Hematopoietic multipotent progenitor cell treated with erythropoietin and hydrocortisone succinate and interleukin-3 and kit ligand, for 17 days (in vitro differentiated cells): ENCODE measurements at regions not wholly inside any gene's neighbourhood (a gene's known extent, or its start where the extent isn't known, plus 50 kb on each side); places are given as distances from the start of the nearest gene placed in this dataset.
"Not testable (repeated sequence)": the region's sequence is repeated elsewhere in the genome, so short reads cannot be mapped to it uniquely, and the experiment has no call there.

Experiments
- DNase-seq: peaks from one replicate; pipeline ENCODE4 v3.0.0-alpha.2; 2015; ENCODE audit warnings: low spot score

DNA sequence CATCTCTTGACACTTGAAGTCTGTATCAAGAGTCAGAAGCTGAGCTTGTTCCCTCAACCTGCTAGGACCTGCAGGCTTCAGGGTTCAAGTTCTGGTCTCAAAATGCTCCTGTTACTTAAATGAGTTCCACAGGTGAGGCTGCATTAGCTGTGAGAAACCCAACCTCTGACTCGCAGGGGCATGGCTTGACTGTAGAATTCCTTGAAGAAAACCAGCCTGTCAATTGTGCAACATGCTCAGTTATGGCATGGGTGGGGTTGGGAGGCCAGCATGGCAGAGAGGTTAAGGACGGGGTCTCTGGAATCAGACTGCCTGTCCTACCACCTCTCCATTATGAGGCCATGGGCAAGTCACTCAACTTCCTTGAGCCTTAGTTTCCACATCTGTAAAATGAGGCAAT, 235.8 kb downstream of the EN1 start:
- no peak for DNase-seq

DNA sequence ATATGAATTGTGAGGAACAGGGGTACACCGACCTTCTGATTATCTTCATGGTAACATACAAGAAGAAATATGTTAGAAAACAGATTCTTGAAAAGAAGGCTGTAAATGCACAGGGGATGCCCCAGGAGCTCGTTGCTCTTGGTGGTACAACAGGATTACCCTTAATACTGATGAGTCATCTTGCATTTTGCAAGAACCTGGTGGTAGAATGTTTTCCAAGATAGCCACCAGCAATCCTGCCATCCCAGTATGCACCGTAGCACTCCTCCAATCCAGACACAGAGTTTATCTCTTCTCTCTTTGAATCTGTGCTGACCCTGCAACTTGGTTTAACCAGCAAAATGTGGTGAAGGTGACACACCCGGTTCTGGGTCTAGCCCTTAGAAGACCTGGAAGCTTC, 238.3 kb downstream of the EN1 start:
- no peak for DNase-seq

DNA sequence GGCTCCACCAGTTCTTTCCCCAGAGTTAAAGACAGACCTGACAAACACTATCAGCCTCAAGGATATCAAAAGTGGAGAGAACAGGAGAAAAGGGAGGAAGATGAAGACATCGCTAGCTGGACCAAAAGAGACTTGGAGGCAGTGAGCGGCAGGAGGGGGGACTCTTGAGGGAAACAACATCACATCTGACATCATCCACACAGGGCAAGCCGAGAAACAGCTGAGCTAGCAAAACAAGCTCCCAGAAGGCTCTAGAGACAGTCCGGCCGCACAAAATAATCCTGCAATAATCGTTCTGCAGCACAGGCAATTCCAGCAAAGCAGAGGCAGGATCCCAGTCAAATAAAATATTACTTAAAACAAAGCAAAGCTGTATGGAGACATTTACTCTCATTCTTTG, 239.8 kb downstream of the EN1 start:
- no peak for DNase-seq

DNA sequence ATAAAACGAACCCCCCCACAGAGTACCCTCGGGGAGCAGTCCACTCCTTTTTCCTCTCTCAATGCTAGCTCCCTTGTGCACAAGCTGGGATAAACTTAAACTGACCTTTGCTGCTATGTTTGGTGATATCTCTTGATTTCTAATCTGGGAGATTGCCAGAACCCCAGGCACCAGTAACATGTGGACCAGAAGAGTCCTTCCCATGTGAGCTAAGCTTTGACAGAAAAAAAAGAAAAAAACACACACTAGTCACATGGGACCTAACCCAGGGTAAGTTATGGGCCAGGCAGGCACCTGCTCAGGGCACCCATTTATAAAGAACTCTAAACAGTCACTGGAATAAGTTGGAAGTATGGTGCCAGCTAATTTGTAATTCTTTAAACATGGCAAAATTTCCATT, 242.6 kb downstream of the EN1 start:
- DNase-seq: no peak

DNA sequence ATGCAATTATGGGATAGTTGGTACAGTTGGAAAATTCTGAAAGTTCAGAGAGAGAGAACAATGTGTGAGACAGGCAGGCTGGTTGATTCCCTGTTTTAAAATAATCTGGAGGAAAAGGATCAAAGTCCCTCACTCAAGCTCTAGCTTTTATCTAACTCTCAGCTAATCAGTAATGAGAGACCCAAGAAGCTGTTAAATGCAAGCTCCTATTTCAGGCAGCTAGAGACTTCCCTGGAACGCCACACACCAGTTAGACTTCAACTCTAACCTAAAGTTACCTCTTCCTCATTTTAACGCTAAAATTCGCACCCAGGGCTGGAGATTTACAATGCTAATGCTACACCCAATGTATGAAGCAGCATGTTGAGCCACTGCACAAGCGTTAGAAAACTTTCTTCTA, 243.1 kb downstream of the EN1 start:
- DNase-seq: no peak

DNA sequence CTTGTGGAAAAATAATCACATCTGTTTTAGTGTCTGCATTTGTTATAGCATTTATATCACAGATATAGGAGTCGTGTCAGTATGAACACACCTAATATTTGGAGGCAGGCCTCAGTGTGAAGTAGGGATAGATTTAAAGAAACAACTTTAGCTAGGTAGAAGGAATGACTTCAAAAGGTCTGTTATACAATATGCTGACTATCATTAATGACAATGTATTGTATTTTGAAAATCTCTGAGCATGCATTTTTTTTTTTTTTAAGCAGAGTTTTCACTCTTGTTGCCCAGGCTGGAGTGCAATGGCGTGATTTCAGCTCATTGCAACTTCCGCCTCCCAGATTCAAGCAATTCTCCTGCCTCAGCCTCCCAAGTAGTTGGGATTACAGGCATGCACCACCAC, 248.3 kb downstream of the EN1 start:
- no peak for DNase-seq

DNA sequence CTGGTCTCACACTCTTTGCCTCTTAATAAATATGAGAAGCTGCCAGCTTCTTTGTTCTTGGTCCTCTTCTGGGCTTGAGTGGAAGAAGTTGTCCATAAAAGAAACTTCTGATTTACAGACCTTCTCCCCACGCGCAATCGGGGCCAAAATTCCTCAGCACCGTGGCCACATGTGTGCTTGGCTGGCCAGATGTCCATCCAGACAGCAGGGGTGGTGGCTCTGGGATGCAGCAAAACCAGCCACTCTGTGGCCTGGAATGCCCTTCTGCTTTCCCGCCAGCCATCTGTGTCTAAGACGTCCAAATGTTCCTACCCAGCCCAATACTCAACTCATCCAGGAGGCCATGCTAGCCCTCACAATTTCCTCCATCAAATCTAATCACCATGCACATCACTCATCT, 250.8 kb downstream of the EN1 start:
- no peak for DNase-seq

DNA sequence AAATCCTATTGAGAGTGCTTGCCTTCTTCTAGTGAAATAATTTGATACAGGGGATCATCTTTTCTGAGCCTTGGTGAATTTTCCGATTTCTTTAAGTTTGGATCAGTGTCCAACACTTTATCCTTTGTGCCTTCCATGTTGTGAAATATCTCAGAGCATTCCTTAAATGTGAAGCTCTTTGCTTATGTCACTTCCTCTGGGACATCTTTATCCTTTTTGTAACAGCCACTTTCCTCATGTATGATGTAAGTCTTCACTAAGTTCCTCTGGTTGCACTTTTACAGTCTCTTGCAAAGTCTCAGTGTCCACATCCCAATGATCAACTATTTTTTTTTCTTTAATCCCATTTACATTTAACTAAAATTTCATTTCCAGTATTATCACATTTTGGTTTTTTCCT, 254.2 kb downstream of the EN1 start:
- no peak for DNase-seq

DNA sequence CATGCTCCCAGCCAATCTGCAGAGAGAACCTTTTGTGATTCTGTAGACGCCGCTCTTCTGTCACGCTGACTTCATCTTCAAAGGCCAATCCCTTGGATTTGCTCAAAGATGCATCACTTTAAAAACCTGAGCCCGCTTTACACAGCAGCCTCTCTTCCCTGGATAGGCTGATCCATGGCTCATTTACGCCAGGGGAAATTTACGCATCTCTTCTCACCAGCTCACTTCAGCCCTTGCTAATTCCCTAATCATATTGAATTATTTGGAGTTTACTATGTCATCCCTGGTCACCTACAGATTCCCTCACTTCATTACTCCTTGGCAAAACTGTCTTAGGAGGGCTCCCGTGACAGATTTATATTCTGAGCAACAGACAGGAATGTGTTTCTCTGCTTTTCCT, 256.2 kb downstream of the EN1 start:
- no peak for DNase-seq

DNA sequence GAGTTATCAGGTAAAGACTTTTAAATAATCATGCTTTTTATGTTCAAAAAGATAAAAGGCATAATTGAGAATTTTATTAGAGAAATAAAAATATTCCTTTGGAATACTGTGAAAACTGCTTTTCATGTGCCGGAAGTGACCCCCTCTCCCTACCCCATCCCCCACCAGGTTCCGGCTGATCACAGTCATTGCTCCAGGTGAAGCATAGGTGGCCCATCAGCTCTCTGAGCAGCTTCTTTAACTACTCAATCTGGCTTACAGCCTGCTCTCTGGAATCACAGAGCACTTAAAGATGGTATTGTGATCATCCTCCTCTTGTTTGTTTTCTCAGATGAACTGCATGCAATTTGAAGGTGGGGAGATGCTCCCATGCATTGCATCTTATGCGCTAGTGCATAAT, 257.7 kb downstream of the EN1 start:
- DNase-seq: no peak

DNA sequence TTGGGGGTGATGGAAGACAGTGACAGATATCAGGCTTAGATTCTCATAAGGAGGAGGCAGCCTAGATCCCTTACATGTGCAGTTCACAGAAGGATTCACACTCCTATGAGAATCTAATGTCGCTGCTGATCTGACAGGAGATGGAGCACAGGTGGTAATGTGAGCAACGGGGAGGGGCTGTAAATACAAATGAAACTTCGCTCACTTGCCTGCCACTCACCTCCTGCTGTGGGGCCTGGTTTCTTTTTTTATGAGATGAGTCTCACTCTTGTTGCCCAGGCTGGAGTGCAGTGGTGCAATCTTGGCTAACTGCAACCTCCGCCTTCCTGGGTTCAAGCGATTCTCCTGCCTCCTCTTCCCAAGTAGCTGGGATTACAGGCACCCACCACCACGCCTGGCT, 258.6 kb downstream of the EN1 start:
- DNase-seq: no peak

DNA sequence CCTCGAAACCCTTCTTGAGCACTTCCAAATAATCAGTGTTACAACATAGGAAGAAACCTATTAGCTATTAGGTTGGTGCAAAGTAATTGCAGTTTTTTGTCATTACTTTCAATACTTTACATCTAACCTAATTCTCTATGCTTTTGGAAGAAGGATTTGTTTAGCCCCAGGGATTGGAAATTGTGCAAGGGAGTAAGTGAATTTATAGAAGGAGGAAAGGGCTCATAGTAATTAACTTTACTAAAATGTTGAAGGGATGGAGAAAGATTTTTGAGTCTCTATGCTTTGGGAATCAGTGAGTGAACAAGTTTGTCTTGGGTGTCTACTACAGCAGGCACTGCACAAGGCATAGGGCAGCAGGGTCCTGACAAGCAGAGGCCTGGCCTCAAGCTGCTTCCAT, 261.1 kb downstream of the EN1 start:
- DNase-seq: no peak

DNA sequence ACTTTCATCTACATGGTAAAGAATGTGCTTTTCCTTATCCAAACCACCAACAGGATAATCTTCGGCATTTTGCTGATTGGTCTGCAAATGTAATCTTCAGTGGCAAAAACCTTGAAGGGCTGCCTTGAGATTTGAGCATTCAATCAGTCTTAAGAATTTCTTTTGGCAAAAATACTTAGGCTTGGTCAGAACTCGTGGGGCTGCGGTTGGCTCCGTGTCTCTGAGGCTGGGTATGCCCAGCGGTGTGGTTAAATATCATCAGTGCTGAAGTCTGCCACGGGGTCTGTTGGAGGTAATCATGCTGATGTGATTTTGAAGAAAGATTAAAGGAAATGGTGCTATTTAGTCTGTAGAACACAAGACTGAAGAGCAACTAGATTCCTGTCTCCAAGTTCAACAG, 262.6 kb downstream of the EN1 start:
- no peak for DNase-seq

DNA sequence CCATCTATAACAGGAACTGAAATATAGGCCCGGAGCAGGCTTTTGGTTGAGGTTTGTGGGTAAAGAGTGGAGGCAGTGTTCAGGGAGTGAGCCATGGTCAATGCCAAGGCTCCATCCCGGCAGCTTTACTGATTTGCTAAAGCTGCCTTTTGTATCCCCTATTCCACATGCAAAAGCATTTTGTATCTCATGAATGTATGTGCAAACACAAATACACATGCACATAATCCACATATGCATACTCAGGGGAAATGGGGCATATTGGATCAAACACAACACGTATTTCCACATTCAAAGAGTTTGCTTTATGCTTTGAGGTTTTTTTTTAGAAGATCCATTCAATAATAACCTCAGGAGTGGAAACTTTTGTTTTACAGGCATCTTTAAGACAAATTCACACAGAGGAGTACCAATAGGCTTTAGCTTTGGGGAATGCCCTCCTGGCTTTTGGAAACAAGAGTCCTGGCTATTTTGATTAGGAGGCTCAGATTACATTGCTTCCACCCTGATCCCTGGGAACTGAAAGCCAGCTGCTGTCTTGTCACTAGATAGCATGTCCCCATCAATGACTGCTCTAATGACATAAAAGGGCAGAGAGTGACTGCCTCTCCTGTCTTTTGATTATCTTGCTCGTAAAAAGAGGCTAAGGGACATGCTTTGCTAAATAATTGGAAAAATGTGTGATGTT, 263.2 kb downstream of the EN1 start:
- DNase-seq: no peak

DNA sequence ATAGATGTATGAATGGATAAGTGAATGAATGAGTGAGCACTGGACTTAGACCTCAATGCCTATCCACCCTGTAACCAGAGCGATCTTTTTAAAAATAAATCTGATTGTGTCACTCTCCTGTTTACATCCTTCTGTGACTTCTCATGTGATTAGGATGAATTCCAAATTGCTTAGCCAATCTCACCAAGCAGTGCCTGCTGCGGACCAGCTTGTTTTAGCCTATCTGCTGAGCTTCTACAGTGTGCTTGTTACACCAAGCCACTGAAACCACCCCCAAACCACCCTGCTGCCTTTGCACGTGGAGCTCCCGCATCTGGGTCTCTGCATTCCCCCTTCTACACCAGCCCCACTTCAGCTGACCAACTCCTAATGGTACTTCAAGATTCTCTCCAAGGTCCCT, 265.4 kb downstream of the EN1 start:
- no peak for DNase-seq

DNA sequence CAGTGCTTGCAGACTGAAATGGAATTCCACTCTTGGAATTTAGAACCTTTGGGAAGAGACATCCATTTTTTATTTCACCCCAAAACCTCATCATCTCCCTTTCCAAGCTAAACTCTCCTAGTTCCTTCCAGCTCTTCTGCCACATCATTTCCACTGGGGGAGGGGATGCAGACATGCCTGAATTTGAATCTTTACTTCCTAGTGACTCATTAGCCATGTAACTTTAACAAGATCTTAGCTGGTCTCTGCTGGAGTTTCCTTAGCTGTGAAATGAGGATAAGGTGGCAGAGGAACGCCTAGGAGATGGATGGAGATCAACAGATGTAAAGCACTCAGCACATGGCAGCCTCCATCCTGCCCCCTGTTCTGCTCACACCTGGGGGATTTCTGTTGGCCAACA, 266.8 kb downstream of the EN1 start:
- no peak for DNase-seq

DNA sequence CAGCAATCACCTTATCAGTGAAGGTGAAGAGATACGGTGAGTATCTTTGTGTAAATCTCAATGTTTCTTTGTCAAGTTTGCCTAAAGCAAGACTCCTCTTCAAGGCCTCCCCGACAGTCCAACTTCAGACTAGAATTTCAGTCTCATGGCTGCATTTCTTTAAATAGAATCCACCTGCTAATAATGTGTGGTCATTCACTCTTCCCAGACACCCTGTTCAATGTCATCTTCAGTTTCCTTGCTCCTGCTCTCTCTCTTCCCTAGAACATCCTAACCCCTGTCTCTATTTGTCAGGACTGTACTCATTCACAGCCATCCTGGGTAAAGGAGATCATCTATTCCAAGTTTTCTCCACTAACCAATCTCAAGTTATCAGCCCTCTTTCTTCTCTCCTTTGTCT, 267.3 kb downstream of the EN1 start:
- no peak for DNase-seq

DNA sequence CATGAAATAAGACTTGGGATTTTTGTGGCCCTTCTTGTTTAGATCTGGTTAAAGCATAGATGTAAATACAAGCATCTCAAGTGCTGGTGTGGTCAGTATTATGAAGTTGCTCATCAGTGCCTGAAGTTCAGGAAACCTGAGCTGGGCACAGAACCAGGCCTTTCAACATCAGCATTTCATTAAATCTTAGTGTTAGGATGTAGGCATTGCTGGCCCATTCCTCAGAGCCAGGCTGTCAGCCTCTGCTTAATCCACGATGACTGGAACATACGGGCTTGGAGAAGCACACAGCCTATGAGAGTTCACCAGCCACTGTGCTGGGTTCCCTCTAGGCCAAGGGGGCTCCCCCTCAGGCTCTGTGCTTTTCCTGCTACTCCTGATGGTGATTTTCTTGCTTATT, 270.2 kb downstream of the EN1 start:
- DNase-seq: no peak

DNA sequence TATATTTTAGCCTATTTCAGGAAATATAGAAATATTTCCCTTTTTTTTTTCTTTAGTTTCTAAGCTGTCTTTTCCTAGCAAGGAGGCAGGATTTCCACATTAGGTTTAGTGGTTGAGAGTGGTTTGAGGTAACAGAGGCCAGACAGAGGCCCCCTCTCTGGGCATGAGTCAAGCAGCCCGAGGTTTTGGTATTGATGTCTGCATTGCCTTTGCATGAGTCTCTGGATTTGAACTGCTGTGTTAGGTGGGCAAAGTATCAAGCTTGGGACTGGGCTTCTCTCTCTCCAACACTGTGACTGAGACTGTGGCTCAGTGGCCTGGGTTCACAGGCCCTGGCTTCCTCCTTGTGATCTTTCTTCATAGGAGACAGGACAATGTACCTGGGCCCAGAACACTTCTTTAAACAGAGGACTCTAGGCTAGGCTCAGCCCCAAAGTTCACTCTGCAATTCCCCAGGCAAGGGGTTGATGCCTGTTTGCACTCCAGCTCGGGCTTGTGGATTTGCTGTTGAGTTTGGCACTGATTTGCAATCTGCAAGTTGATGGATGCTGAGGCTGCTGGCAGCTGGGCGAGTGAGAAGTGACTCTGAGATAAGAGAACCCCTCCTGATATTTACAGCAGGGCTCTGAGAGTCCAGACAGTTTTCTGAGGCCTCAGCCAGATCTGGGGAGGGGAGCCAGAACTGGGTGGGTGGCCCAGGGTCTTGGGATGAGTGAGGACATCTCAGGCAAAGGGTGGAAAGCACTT, 271.2 kb downstream of the EN1 start:
- no peak for DNase-seq

DNA sequence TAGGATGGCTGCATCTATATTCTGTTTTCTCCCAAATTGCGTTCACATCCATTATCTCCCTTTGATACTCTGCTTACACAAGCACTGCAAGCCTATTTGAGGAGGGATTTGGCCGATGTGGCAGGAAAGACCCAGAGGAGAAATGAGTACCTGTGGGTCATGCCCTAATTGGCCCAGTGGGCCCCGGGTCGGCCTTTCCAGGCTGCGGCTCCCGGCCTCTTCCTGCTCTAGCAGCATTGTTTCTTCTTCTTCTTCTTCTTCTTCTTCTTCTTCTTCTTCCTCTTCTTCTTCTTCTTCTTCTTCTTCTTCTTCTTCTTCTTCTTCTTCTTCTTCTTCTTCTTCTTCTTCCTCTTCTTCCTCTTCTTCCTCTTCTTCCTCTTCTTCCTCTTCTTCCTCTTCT, 275.1 kb downstream of the EN1 start:
- not testable (repeated sequence) for DNase-seq

DNA sequence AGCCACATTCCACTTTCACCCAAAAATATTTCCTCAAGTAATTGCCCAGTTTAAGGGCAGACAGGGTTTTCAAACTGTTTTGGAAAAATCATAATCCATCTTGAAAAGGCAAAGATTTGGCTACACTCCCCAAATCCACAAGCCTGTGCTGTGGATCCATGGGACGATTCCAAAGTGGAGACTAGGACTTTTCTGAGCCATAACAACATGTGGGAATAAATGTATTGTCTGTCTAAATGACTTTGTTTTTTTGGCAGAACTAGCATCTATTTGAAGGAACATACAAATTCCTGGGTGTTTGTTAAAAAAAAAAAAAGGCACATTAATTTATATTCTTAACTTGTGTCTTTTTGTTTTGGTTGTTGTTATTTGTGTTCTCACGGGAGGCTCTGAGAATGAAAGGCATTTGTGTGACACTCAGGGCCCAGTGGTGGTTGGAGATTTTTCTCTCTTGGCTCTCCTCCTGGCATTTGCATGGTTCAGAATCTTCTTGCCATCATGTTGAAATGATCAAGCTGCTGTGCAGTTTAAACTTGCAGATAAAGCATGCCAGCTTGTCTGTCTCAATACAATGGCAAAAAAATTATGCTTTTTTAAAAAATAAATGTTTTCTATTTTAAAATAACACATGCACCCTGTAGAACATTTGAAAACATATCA, 277.4 kb downstream of the EN1 start:
- DNase-seq: no peak

DNA sequence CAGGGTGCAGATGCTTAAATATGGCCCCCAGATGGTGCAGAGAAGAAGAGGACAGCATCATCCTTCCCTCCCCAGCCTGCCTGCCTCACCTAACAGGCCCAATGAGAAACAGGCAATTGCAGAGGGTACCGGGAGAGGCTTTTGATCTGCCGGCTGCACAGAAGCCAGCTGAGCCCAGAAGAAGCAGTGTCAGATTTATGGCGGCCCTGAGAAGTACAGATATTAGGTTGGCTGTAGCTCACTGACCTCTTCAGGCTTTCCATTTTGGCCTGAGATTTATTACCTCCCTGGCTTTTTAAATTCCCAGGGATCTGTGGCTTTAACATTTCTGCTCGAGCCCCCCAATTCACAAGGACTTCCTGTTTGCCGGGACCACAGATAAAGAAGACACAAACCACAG, 278.7 kb downstream of the EN1 start:
- no peak for DNase-seq

DNA sequence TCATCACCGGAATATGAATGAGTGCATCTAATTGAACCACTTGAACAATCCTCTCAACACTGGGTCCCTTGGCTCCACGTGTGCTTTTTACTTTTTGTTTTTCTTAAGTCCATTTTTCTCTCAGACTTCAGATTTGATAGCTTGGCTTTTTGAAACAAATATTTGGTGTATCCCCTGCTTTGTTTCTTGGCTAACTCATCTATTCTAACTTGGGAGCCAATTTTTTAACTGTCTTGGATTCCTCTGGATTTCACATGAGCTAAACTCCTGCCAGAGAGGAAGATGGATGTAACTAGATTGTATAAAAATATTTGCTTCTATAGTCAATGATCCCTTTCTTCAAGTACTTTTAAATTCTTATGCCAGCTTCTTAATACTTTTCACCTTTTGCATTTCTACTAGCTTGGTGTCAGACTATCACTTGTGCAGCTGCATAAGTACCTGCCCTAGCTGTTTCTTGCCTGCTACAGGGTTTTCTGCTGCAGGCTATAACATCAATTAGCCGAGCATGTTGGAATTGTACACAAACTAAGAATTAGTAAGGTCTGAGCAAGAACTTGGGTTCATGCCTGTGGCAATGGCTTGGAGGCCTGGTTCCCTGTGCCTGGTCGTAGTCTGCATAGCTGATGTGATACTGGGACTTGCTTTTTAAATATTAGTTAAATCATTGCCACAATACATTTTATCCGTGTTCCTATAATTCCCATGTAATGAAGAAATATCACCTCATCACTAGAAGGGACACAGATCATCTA, 281.5 kb downstream of the EN1 start:
- DNase-seq: no peak
